ENCODE measurements at regions not wholly inside any gene's neighbourhood (a gene's known extent, or its start where the extent isn't known, plus 50 kb on each side); places are given as distances from the start of the nearest gene placed in this dataset.
"Not testable (repeated sequence)": the region's sequence is repeated elsewhere in the genome, so short reads cannot be mapped to it uniquely, and the experiment has no call there.

DNA sequence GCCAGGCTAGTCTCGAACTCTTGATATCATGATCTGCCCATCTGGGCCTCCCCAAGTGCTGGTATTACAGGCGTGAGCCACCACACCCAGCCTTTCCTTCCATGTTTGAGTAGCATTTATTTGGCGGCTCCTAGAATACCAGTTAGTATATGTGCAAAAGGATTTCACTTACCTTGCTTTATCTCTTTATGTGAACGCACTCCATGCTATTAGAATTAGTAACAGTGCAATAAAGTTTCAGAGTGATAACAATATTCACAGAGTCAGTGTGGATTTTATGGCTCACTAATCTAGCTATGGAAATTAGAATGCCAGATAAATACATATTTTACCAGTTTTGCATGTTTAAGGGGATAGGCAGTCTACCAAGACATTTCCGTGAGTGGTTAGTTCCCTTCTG, 74.4 kb upstream of the NIPBL start:
- no peak for DNase-seq (ENCODE audit: extremely low read depth, low read depth)
- TF ChIP-seq, protein P1, sequence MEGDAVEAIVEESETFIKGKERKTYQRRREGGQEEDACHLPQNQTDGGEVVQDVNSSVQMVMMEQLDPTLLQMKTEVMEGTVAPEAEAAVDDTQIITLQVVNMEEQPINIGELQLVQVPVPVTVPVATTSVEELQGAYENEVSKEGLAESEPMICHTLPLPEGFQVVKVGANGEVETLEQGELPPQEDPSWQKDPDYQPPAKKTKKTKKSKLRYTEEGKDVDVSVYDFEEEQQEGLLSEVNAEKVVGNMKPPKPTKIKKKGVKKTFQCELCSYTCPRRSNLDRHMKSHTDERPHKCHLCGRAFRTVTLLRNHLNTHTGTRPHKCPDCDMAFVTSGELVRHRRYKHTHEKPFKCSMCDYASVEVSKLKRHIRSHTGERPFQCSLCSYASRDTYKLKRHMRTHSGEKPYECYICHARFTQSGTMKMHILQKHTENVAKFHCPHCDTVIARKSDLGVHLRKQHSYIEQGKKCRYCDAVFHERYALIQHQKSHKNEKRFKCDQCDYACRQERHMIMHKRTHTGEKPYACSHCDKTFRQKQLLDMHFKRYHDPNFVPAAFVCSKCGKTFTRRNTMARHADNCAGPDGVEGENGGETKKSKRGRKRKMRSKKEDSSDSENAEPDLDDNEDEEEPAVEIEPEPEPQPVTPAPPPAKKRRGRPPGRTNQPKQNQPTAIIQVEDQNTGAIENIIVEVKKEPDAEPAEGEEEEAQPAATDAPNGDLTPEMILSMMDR (IDR thresholded peaks at IDR 0.05; ENCODE audit: low read depth, low read length) = no peak

DNA sequence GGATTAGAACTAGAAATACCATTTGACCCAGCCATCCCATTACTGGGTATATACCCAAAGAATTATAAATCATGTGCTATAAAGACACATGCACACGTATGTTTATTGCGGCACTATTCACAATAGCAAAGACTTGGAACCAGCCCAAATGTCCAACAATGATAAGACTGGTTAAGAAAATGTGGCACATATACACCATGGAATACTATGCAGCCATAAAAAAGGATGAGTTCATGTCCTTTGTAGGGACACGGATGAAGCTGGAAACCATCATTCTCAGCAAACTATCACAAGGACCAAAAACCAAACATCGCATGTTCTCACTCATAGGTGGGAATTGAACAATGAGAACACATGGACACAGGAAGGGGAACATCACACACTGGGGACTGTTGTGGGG, 63.3 kb upstream of the NIPBL start:
- DNase-seq (ENCODE audit: extremely low read depth, low read depth) = not testable (repeated sequence)

DNA sequence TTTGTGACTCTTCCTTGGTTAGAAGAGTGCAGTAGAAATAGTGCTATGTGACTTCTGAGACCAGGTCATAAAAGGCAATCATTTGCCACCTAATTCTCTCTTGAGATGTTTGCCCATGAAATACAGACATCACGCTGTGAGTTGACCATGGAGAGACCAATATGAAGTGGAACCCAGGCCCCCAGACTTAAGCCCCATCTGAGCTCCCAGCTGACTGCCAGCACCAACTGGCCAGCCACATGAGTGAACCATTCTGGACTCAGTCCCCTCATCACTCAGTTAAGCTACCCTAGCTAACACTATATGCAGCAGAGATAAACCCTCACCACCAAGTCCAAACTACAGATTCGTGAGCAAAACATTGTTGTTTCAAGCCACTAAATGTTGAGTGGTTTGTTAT, 60.7 kb upstream of the NIPBL start:
- TF ChIP-seq, protein P1 (IDR thresholded peaks at IDR 0.05; ENCODE audit: low read depth, low read length) = no peak
- no peak for DNase-seq (ENCODE audit: extremely low read depth, low read depth)

DNA sequence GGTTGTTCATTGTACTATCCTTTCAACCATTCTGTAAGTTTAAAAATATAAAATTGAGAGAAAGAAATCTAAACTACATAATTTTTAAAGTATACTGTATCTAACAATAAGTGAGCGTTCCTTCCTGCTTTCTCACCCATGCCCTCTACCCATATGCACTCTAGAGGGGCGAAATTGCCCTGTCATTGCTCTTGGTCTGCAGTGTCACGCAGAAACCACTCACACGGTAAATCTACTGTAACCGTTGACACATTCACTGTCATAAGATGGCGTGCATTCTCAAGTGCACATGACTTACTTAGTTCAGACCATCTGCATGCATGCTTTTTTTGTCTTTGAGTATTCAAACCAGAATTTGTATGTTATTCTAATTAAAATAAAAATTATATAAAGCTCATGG, 55.7 kb upstream of the NIPBL start:
- DNase-seq (ENCODE audit: extremely low read depth, low read depth) = no peak
- TF ChIP-seq, protein P1 (IDR thresholded peaks at IDR 0.05; ENCODE audit: low read depth, low read length) = no peak

DNA sequence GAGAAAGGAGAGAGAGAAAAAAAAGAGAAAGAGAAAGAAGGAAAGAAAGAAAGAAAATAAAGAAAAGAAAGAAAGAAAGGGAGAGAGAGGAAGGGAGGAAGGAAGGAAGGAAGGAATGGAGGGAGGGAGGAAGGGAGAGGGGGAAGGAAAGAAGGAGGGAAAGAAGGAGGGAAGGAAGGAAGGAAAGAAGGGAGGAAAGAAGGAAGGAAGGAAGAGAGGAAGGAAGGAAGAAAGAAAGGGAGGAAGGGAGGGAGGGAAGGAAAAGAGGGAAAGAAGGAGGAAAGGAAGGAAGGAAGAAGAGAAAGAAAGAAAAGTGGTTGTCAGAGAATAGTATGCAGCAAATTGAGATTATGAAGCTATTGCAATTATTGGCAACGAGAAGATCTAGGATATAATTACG, 49.9 kb upstream of the NIPBL start:
- DNase-seq (ENCODE audit: extremely low read depth, low read depth) = no peak
- TF ChIP-seq, protein P1 (IDR thresholded peaks at IDR 0.05; ENCODE audit: low read depth, low read length) = no peak
